Fibroblast of skin of left biceps (primary cell): ENCODE measurements at regions not wholly inside any gene's neighbourhood (a gene's known extent, or its start where the extent isn't known, plus 50 kb on each side); places are given as distances from the start of the nearest gene placed in this dataset.
"Not testable (repeated sequence)": the region's sequence is repeated elsewhere in the genome, so short reads cannot be mapped to it uniquely, and the experiment has no call there.

Source experiments
- DNase-seq, 2 experiments: peaks; one replicate each; pipeline ENCODE4 v3.0.0-alpha.2; 2013; ENCODE audit warnings: low read depth in 2 of 2

DNA sequence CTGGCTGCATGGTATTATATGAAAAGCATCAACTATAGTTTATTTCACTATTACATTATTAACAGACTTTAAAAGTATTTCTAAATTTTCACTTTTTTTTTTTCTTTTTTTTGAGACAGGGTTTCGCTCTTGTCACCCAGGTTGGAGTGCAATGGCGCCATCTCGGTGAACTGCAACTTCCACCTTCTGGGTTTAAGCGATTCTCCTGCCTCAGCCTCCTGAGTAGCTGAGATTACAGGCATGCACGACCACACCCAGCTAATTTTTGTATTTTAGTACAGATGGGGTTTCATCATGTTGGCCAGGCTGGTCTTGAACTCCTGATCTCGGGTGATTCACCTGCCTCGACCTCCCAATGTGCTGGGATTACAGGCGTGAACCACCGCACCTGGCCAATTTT, 115.4 kb upstream of the SPOPL start:
- DNase-seq: not testable (repeated sequence)

GRCh38 chr2:138389063-138389462, 112.5 kb upstream of the SPOPL start:
- no peak for DNase-seq

DNA sequence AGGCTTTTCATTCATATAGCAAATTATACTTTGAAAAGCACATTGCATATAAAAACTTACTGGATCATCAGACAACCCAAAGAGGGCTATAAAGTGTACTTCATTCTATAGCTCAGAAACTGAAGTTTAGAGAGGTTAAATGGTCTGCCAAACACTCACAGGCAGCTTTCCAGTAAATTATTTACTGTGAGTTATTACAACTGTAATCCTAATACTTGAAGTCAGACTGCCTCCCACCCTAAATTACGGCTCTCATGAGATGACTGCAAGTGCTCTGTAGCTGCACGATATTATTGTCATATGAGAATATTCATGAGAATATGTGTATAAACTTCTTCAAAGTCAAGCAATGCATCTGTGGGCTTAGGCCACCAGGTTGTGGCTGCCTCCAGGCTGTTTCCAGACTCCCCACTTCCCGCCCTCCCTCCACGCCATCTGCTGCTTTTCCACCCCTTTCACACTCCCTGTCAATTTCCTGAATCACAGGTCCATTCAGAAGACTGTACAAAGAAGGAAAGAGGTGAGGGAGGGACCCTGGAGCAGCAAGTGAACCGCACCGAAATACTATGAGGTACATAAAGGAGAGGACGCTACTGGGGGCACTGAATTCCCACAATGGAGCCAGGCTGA, 111.1 kb upstream of the SPOPL start:
- no peak for DNase-seq

- no peak for DNase-seq
Measured at GRCh38 chr2:138391946-138392345, 109.6 kb upstream of the SPOPL start.

DNA sequence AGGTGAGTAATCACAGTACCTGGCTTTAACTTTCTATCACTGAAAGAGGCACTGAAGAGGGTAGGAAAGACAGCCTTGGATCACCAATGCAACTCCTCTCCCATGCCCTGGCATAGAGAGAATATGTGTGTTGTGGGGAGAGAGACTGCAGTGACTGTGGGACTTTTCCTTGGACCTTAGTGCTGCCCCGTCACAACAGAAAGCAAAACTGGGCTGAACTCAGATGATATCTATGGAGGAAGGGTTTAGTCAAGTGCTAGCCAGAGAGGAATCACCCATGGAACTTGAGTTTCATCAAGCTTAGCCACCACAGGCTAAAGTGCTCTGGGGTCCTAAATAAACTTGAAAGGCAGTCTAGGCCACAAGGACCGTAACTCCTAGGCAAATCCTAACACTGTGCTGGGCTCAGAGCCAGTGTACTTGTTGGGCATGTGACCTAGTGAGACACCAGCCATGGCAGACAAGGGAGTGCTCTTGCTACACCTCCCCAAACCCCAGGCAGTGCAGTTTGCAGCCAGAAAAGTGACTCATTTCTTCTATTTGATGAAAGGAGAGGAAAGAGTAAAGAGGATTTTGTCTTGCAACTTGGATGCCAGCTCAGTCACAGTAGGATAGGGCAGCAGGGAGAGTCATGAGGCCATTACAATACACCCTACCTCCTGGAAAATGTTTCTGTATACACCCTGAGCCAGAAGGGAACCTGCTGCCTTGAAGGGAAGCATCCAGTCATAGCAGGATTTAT, 105.8 kb upstream of the SPOPL start:
- DNase-seq: no peak

GRCh38 chr2:138396843-138397242, 104.7 kb upstream of the SPOPL start:
- DNase-seq: no peak

GRCh38 chr2:138403431-138403927, 98.1 kb upstream of the SPOPL start:
- no peak for DNase-seq

DNA sequence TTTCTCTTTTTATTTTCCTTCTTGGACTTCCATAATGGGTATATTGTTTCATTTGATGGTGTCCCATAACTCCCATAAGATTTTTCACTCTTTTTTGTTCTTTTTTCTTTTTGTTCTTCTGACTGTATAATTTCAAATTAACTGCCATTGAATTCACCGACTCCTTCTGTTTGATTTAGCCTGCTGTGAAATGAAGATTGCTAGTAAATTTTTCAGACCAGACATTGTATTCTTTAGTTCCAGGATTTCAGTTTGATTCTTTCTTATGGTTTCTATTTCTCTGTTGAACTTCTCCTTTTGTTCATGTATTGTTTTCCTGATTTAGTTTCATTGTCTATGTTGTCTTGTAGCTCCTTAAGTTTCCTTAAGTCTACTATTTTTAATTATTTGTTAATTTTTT, 87.6 kb upstream of the SPOPL start:
- no peak for DNase-seq

DNA sequence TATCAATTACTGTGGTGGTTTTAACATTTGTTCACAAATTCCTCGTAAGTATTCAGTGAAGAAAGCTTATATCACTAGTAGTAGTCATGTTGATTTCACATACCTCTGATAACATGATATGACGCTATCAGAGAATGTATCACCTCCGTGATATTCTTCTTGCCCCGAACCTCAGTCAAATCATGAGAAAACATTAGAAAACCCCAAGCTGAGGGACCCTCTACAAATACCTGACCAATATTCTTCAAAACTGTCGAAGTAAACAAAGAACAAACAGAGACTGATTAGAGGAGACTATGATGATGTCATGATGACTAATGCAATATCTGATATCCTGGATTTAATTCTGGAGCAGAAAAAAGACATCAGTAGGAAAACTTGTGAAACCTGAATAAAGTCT, 85.6 kb upstream of the SPOPL start:
- DNase-seq: no peak

DNA sequence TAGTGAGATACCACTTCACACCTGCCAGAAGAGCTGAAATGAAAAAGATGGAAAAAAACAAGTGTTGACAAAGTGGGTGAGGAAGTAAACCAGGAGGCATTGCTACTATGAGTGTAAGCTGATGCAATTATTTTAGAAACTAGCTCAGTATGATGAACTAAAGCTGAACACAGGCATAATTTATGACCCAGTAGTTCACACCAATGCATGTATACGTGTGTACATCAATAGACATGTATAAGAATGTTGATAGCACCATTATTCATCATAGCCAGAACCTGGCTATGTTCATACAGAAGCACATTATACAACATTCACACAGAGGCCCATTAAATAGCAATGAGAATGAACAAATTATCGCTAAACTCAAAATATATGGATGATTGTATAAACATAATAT, 83.1 kb upstream of the SPOPL start:
- no peak for DNase-seq

DNA sequence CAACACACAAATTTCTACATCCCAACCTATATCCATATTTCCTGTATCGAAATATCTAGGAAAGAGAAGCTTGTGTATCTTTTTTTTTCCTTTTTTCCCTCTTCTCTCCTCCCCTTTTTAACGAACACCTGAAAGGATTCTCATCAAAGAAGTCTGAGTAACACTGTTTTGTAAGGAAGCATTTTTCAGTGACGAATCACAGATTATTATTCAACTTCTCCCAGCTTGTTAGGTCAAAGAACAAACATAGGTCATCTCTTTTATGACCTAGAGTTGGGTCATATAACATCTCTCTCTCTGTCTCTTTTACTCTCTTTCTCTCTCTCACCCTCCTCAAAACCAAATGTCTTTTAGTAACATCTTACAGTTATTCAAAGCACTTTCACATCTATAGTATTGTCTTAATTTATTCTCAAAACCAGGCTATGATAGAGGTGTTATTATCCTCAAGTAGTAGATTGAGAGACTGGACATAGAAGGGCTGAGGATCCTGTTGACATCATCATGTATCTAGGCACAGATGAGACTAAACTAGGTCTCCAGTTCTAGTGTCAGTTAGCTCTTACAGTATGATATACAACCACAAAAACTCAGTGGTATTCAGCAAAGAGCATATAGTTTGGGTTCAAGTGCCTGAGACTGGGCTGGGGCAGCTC, 80.1 kb upstream of the SPOPL start:
- DNase-seq: no peak

GRCh38 chr2:138421971-138422335, 79.6 kb upstream of the SPOPL start:
- peak; percentile 49 to 60 for DNase-seq

DNA sequence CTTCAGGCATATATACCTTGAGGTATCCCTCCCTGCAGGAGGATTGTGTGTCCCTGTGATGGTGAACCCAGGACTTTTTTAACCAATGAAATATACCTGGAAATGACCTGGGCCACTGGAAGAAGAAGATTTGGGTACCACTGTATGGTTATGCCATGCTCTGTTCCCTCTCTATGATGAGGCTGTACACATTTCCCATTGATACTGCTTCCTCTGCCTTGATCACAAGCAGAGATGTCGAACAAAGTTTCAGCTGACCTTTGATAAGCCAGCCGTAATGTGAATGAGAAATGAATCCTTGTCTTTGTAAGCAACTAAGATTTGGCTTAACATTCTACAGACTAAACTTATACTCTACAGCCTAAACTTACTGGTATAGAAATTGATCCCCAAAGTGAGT, 78.4 kb upstream of the SPOPL start:
- DNase-seq: no peak

DNA sequence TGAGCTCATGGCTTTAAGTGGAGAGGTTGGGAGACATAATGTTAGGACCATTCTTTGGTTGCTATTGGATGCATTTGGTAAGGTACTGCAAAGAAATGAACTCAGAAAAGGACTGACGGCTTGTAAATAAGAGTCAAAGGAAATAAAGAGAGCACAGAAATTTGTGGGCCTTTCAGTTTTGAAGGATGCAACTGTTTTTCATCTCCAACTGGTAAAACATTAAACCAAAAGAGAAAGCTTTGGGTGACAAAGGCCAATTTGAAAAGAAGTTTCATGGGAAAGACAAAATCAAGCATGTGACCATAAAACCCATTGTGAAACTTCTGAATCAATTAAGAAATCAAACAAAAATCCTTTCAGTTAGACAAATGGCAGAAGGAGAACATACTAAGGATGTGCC, 77.8 kb upstream of the SPOPL start:
- no peak for DNase-seq

DNA sequence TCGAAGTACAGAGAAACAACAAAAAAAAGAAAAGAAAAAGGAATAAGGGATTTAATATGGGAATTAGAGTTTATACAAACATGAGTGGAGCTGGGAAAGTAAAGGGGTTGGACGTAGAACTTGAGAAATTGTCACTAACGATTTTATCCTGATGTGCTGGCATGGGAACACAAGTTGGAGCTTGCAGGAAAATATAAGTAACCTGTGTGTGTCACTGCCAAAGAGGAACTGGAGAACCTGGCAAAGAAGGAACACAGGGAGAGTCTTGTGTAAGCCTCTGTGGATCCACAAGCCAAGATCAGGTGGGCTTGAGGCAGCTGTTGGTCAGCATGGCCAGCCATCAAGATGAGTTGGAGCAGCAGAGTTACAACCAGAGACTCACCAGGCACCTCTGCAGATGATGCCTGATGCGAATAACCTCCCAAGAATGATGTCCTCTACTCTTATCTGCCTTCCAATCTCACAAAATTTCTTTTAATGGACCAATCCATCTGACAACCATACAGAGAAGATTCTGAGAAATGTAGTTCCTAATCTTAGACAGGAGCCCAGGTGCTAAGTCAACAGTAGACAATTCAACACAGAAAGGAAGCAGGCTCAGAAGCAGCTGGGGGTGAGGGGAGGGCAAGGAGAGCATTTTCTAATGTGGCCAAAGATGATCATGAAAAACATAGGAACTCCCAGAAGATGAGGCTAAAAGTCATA, 77.0 kb upstream of the SPOPL start:
- DNase-seq: no peak

GRCh38 chr2:138426116-138426515, 75.5 kb upstream of the SPOPL start:
- DNase-seq: not testable (repeated sequence)

GRCh38 chr2:138428710-138429440, 72.7 kb upstream of the SPOPL start:
- DNase-seq: no peak

DNA sequence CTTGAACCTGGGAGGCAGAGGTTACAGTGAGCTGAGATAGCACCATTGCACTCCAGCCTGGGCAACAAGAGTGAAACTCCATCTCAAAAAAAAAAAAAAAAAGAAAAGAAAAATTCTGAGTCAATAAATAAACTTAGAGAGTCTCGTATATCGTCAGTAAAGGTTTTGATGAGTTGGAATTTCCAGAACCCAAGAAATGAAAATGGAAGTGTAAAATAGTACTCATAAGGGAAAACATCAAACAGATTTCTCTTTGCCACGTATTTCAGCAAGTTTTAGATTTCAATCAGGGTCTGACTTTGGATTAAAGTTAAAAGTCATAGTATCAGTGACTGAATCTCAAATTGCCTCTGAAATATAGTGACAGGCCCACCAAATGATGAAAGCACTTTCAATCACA, 71.4 kb upstream of the SPOPL start:
- no peak for DNase-seq

GRCh38 chr2:138432971-138433370, 68.6 kb upstream of the SPOPL start:
- DNase-seq: no peak

- DNase-seq: no peak
Measured at GRCh38 chr2:138433995-138434951, 67.3 kb upstream of the SPOPL start.

DNA sequence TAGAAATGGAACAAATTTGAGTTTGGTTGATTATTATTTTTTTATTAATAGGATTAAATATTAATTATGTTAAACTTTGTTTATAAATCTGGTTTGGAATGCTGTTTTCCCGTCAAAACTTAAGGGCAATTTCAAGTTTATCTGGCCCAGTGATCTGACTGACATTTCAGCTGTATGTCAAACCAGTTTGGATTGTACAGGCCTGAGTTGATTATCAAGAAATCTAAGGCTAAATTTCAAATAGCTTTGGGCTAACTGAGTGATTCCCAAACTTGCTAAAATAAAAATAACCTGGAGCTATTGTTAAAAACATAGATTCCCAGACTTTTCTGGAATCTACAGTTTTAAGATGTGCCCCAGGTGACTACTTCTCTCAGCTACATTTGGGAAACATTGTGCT, 65.9 kb upstream of the SPOPL start:
- no peak for DNase-seq
